ENCODE measurements at regions not wholly inside any gene's neighbourhood (a gene's known extent, or its start where the extent isn't known, plus 50 kb on each side); places are given as distances from the start of the nearest gene placed in this dataset.

- FAIRE-seq (no peak), DNase-seq (ENCODE audit: insufficient read length, low spot score) (no peak)
- TF ChIP-seq CTCF (IDR thresholded peaks at IDR 0.05; ENCODE audit: insufficient read depth, missing control alignments) = no peak
These were observed 139.4 kb upstream of the CAMK1G start for GRCh38 chr1:209443975-209444651.

GRCh38 chr1:209444961-209445360 lies 138.6 kb upstream of the CAMK1G start:
- no peak for DNase-seq (ENCODE audit: insufficient read length, low spot score)
- FAIRE-seq = no peak

GRCh38 chr1:209445576-209445975 lies 137.9 kb upstream of the CAMK1G start:
- no peak for DNase-seq (ENCODE audit: insufficient read length, low spot score)
- TF ChIP-seq CTCF (IDR thresholded peaks at IDR 0.05; ENCODE audit: insufficient read depth, missing control alignments) = no peak
- FAIRE-seq = no peak

More at GRCh38 chr1:209444961-209445360, 138.6 kb upstream of the CAMK1G start:
- TF ChIP-seq CTCF (IDR thresholded peaks at IDR 0.05; ENCODE audit: insufficient read depth, missing control alignments) = no peak

- no peak for DNase-seq (ENCODE audit: insufficient read length, low spot score)
- FAIRE-seq = no peak
- TF ChIP-seq CTCF (IDR thresholded peaks at IDR 0.05; ENCODE audit: insufficient read depth, missing control alignments) = no peak
These were observed 137.2 kb upstream of the CAMK1G start for GRCh38 chr1:209446356-209446755.

GRCh38 chr1:209454340-209454994 lies 129.0 kb upstream of the CAMK1G start:
- FAIRE-seq (no peak), DNase-seq (ENCODE audit: insufficient read length, low spot score) (no peak)

GRCh38 chr1:209455145-209455544 lies 128.4 kb upstream of the CAMK1G start:
- FAIRE-seq (no peak), DNase-seq (ENCODE audit: insufficient read length, low spot score) (no peak)
- no peak for TF ChIP-seq CTCF (IDR thresholded peaks at IDR 0.05; ENCODE audit: insufficient read depth, missing control alignments)

More at GRCh38 chr1:209454340-209454994, 129.0 kb upstream of the CAMK1G start:
- TF ChIP-seq CTCF (IDR thresholded peaks at IDR 0.05; ENCODE audit: insufficient read depth, missing control alignments) = no peak
